NCI-H446 (cell line): ENCODE measurements at regions not wholly inside any gene's neighbourhood (a gene's known extent, or its start where the extent isn't known, plus 50 kb on each side); places are given as distances from the start of the nearest gene placed in this dataset.

Source experiments
- DNase-seq, 2 experiments: peaks; one replicate each; lab custom pipeline; 2025; lab: John Stamatoyannopoulos, UW

GRCh38 chr15:95492388-95493070 lies 838.0 kb upstream of the NR2F2 start:
- DNase-seq, result no peak

- DNase-seq, result no peak
These were observed 835.4 kb upstream of the NR2F2 start for GRCh38 chr15:95494971-95495541.

- DNase-seq, result no peak
These were observed 832.9 kb upstream of the NR2F2 start for GRCh38 chr15:95497634-95498033.

GRCh38 chr15:95498961-95499360 lies 831.5 kb upstream of the NR2F2 start:
- no peak for DNase-seq

GRCh38 chr15:95499397-95499796 lies 831.1 kb upstream of the NR2F2 start:
- no peak for DNase-seq

- DNase-seq, result no peak
These were observed 828.6 kb upstream of the NR2F2 start for GRCh38 chr15:95501865-95502264.

GRCh38 chr15:95503107-95503506 lies 827.4 kb upstream of the NR2F2 start:
- DNase-seq, result no peak

- DNase-seq, result no peak
These were observed 826.8 kb upstream of the NR2F2 start for GRCh38 chr15:95503640-95504225.

- no peak for DNase-seq
These were observed 818.8 kb upstream of the NR2F2 start for GRCh38 chr15:95511671-95512070.

- DNase-seq, result no peak
These were observed 817.6 kb upstream of the NR2F2 start for GRCh38 chr15:95512906-95513305.

GRCh38 chr15:95519887-95520286 lies 810.6 kb upstream of the NR2F2 start:
- DNase-seq, result no peak

GRCh38 chr15:95520511-95520910 lies 810.0 kb upstream of the NR2F2 start:
- DNase-seq, result no peak

GRCh38 chr15:95520922-95521321 lies 809.6 kb upstream of the NR2F2 start:
- DNase-seq, result no peak

GRCh38 chr15:95522533-95522932 lies 808.0 kb upstream of the NR2F2 start:
- no peak for DNase-seq

GRCh38 chr15:95528920-95529319 lies 801.6 kb upstream of the NR2F2 start:
- no peak for DNase-seq

- DNase-seq, result no peak
These were observed 793.9 kb upstream of the NR2F2 start for GRCh38 chr15:95536638-95537037.

GRCh38 chr15:95538693-95539092 lies 791.8 kb upstream of the NR2F2 start:
- no peak for DNase-seq

GRCh38 chr15:95541301-95541700 lies 789.2 kb upstream of the NR2F2 start:
- no peak for DNase-seq

- DNase-seq, result no peak
These were observed 781.2 kb upstream of the NR2F2 start for GRCh38 chr15:95549168-95549738.

GRCh38 chr15:95550702-95551101 lies 779.8 kb upstream of the NR2F2 start:
- DNase-seq, result no peak

- no peak for DNase-seq
These were observed 774.3 kb upstream of the NR2F2 start for GRCh38 chr15:95556225-95556624.

- no peak for DNase-seq
These were observed 773.7 kb upstream of the NR2F2 start for GRCh38 chr15:95556866-95557225.
